ENCODE measurements at regions not wholly inside any gene's neighbourhood (a gene's known extent, or its start where the extent isn't known, plus 50 kb on each side); places are given as distances from the start of the nearest gene placed in this dataset.

DNA sequence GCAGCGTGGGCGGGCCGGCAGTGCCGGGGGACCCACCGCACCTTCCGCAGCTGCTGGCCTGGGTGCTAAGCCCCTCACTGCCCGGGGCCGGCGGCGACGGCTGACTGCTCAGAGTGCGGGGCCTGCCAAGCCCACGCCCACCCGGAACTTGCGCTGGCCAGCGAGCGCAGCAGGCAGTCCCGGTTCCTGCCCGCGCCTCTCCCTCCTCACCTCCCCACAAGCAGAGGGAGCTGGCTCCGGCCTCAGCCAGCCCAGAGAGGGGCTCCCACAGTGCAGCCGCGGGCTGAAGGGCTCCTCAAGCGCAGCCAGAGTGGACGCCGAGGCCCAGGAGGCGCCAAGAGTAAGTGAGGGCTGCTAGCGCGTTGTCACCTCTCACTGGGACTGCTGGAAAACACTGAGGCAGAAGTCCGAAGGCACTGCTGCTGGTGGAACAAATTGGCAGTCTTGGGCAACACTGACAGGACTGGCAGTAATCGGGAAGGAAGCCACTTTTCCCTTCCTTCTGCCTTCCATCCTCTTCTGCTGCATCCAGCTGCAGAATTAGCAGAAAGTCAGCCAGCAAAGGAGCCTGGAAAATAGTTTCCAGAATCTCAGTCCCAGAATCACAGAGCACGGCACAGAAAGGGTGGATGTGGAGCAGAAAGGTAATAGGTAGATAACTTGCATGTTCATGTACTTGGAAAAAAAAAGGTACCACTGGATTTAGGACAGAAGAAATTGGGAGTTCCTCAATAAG, 179.4 kb upstream of the FN1 start:
- no peak for DNase-seq

DNA sequence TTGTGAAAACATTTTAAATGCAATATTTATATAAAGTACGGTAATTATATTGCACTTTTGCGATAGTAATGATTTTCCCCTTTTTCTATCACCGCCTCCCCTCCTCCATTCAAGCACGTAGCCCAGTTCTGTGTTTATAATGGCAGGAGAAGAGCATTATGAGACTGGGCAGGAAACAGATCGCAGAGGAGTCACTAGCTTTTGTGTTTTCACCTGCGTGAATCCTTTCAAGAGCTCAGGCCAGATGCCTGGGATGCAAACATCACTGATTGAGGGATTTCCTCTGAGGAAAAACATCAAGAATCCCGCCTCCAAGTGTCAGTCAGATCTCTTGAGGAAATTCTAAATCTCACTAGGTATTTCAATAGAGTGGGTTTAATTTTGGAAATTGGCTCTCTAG, 178.4 kb upstream of the FN1 start:
- no peak for DNase-seq

DNA sequence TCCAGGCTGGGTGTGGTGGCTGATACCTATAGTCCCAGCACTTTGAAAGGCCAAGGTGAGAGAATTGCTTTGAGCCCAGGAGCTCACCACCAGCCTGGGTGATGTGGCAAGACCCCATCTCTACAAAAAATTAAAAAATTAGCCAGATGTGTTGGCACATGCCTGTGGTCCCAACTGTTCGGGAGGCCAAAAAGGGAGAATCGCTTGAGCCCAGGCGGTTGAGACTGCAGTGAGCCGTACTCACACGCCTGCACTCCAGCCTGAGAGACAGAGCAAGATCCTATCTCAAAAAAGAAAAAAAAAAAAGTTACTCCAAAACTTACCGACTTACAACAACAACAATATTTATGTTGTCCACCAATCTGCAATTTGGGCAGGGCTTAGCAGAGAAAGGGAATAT, 178.0 kb upstream of the FN1 start:
- DNase-seq = no peak

DNA sequence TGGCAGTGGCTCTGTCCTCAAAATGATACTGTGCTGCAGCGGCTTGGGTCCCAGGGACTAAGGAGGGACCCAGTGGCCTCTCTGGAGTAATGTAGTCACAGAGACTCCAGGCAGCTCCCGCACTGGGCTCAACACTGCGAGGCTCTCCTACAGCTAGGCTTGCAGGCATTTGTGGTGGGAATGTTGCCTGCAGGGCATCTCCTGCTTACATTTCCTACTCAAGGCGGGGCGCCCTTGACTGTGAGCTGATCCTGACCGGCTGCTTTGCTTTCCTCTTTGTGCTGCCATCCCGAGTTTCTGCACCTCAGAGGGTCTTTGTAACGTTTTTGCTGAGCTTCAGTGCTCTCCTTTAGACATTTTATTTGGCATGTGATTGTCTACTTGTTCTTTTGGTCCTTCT, 177.4 kb upstream of the FN1 start:
- DNase-seq = no peak

DNA sequence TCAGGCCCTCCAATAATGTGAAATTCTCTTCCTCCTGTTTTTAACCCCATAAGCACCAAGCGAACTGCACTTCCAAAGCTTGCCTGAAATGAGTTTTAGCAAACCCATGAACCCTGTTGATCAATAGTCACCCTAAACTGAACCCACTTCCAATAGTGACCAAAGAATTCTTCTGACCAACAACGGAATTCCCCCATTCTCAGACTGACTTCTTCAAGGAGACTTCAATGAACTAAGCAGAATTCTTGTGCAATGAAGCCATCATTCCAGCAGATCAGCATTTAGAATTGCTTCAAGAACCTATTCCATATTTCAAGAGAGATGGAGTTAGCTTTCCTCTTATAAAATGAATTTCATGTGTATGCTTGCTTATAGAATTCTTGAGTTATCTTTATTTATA, 176.9 kb upstream of the FN1 start:
- DNase-seq = no peak

DNA sequence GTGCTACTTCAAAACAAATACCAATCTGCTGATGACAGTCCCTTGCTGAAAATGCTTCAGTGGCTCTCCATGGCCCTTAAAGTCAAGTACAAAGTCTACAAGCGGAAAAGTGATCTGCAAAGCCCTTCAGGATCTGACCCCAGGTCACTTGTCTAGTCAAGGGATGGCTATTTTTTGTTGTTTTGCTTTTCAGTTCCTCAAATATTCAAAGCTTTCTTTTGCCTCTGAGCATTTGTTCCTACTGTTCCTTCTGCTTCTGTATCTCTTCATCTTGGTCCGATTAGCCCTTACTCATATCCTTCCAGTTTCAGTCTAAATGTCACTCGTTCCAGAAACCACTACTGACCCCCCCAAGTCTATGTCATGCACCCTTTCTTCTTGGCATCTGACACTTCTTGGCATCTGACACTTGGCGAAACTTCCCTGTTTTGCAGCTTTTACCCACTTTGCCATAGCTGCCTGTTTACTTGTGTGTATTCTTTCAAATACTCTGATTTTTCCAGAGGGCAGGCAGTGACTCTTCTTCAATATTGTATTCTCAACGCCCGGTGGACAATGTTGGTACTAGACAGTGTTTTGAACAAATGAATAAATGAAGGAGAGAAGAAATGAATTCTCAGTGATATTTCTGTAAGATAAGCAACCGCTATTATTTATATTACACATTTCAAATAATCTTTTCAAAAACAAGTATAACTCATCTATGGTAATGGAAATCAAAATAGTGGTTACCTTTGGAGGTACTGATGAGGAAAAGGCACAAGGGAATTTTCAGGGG, 175.9 kb upstream of the FN1 start:
- no peak for DNase-seq

DNA sequence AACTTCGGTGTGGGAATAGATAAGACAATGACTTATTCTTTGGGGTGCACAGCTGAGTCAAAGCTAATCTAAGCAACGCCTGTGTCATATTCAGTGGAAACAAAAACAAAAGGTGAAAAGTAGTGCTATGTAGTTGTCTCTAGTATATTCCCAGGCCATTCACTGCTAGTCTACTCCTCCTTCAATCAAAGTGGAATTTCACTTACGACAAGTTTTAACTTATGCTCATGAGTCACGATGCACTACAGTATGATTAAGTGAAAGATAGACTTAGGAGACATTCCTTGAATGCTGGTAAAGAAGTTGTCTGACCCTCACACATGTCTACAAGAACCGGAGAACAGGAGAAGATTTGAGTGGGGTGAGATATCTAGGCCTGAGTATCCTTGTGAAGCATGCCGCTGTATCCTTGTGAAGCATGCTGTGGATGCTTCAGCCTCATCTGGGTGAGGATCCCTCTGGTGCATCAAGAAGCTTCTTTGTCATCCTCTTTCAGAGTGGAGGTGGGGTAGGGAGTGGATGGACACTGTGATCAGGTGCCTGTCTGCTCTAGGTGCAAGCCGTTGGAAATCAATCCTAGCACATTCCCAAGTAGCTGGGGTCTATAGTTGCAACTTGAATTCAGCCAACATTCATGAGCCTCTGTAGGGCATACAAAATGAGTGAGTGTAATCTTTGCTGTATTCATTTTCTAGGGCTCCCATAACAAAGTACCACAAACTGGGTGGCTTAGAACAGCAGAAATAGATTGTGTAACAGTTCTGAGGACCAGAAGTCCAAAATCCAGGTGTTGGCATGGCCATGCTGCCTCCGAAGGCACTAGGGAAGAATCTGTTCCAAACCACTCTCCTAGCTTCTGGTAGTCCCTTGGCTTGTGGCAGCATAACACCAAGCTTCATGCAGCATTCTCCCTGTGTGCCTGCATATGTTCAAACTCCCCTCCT, 173.5 kb upstream of the FN1 start:
- DNase-seq = no peak

DNA sequence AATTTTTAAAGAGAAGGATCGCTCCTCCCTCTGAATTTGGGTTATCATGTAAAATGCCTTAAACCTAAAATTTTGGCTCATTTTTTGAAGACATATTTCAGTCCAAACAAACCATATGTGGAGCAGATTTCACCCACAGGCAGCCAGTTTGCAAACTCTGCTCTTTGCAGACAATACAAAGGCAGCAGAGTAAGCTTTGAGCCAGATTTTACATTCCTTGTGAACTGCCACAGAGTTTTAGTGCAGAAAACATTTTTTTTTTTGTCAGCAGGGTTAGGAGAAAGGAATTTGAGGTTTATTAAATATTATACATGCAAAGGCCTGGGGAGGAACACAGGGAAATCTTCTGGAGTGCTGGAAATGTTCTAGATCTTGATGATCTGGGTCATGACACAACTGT, 171.9 kb upstream of the FN1 start:
- no peak for DNase-seq

DNA sequence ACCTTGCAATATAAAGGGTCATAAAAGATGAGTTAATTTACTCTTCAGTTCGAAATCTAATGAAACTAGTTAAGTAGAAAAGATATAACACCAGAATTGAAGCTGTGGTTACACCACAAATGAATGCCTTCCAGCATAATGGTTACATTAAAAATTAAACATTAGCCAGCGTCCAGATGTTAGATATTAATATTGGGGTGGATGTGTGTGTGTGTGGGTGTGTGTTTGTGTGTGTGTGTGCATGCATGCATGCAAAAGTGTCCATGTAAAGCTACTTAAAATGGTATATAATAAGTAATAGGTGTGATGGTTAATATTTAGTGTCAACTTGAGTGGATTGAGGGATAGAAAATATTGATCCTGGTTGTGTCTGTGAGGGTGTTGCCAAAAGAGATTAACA, 170.4 kb upstream of the FN1 start:
- DNase-seq = no peak

DNA sequence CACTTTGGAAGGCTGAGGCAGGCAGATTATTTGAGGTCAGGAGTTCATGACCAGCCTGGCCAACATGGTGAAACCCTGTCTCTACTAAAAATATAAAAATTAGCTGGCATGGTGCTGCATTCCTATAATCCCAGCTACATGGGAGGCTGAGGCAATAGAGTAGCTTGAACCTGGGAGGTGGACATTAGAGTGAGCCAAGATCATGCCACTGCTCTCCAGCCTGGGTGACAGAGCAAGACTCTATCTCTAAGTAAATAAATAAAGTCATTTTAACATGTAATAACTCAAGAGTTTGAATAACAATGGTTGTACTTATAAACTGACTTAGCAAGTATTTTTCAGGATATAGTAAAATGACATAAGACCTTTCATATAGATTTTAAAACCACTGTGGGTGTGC, 169.3 kb upstream of the FN1 start:
- no peak for DNase-seq

DNA sequence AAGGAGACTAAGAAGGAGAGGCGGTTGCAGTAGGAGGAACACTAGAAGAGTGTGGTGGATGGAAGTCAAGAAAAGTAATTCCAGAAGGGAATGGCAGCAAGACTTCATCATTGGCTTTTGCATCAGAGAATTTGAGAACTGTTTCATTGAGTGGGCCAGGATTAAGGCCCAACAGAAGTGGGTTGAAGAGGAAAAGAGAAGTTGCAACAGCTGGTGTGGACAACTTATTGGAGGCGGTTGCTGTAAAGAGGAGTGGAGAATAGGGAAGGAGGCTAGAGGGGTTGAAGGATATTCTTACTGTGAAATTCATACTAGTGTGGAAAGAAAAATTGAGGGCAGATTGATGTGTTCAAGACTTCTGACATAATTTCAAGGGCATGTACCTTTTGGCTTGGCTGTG, 168.7 kb upstream of the FN1 start:
- DNase-seq = no peak

DNA sequence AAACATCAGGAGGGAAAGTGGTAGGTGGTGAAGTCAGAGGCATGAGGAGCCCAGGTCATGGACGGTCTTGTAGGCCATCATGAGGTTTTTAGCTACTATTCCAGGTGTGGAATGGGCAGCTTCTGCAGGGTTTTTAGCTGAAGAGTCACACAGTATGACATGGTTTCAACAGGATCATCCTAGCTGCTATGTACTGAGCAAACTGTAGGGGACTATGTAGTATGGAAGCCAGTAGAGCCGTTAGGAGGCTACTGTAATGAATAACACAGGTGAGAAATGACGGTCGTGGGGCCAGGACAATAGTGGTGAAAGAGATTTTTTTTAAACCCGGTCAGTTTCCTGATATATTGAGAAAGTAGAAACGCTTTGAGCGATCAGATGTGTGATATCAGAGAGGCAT, 167.6 kb upstream of the FN1 start:
- no peak for DNase-seq

DNA sequence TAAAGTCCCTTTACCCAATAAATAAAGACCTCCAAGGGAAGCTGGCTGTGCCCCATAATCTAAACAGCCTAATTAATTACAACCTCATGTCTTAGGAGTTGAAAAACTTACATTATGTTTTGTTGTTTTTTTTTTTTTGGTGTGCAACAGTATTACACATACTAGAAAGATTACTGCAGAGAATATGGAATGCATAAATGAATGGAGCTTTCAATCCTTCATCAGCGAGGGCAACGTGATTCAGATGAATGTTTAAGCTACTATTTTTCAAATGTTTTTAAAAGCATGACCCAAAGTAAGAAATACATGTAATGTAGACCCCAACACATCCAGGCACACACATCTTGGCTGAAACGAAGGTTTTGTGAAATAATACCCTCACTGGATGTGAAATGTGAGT, 167.1 kb upstream of the FN1 start:
- DNase-seq = no peak

DNA sequence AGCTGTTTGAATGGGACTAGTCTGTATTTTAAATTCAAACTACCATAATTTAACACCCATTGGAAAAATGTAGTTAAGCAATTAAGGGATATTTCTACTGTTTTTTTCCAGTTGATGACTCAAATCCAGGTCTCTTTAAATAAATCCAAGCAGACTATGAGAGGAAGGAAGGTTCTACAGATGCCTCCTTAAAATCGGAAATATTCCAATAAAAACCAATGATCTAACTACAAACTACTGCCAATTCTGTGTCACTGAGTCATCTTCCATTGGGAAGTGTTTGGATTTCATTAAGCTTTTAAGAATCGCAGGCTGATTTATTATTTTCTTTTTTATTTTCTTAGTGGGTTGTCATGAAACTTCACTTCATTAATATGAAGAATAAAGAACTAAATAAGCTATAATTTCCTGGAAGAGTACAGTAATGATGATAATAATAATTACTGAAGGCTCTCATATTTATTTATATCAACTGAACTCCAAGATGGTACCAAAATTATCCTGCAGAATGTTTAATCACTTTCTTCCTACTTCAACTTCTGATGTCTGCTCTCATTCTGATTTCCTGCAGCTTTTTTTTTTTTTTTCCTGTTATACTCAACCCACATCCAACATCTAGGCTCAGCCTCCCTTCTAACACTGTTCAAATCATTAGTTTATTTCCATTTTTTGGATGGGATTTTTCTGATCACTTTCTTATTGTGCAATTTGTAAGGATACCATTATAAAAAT, 166.3 kb upstream of the FN1 start:
- DNase-seq = no peak

DNA sequence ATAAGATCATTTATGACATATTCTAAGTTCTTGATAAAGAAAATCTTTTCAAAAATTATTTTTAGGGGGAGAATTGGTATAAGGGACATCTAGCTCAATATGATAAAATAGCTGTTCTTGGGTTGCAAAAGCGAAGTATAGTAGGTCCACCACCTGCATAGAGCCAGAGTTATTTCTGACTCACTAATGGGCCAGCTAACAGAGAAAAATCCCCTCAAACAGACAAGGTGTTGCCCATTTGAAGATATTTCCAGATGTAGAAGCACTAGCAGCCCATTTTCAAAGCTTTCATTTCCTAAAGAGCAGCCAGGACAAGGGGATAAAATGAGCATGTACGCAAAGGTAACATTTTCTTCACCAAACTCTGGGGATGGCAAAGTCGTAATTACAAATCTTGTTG, 165.7 kb upstream of the FN1 start:
- no peak for DNase-seq

DNA sequence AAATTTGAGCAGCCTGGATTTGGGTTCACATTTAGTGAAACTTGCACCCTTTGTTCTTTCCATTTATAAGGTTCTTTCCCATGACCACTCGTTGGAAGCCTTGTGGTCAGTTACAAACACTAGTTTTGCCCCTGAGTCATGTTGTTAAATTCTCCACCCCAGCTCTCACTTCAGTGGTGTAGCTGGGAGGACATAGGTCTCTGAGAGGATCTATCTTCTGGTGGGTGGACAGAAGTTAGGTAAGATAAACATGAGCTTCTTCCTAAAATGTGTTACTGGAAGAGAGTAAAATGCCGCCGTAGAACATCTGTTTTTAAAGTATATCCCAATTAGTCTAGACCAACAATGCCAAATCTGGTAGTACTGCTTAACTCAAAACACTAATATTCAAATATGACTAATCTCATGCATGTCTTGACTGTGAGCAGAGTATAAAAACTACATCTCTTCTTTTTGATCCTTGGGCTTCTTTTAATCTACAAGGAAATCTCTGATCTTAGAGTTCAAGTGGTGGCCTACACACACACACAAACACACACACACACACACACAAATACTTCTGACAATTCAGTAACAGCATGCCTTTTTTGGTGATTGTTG, 162.6 kb upstream of the FN1 start:
- DNase-seq = no peak

DNA sequence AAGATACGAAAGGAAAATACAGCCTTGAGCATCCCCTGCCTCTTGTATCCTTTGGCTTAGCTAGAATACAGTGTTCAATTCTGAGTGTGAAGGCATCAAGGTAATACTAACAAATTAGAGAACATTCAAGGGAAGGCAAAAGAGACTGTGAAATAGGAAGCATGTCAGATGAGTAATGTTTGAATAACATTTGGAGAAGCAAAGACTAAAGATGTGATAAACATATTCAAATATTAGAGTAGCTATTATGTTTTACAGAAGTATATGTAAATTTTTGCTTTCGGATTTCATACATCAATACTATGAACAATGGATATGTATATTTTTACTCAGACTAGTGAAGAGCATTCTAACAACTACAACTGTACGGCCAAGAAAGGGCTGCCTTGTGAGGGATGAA, 161.7 kb upstream of the FN1 start:
- no peak for DNase-seq

DNA sequence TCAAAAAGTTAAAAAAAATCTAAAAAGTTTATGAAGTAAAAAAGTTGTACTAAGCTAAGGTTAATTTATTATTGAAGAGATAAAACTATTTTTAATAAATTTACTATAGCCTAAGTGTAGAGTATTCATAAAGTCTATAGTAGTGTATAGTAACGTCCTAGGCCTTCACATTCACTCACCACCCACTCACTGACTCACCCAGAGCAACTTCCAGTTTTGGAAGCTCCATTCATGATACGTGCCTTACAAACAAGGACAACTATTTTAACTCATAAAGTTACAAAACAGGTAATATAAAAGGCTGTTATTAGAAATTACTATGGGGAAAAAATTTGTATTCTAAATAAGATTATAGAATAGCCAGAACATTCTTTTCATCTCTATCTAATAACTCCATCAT, 158.9 kb upstream of the FN1 start:
- no peak for DNase-seq

DNA sequence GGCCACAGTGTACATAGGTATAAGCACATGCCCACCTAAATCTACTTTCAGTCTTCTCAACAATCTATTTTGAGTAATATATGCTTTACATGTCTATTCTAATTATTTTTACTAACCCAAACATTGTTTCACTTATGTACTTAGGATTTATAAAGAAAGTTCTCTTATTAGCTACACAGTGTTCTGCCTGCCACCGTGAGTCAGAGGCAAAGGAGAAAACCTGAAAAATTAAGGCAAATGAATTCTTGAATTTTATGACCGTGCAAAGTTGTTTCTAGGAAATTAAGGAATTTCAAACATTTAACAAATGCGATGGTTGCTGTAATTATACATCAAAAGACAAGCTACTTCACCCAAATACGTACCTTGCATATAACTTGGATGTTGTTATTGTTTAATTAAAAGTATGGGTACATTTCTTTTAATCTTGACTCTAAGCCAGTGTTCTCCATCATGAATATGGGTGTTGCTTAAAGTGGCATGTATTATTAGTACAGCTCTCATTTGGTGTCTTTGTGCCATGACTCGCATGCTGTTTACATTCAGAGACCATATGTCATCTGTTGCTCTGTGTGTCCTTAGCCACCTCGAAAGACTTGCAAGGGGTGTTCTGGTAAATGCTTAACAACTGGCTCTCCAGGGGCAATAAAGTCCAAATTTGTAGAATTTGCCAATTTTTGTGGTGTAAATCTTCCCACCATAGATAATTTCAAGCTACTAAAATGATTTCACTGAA, 154.3 kb upstream of the FN1 start:
- DNase-seq = no peak

DNA sequence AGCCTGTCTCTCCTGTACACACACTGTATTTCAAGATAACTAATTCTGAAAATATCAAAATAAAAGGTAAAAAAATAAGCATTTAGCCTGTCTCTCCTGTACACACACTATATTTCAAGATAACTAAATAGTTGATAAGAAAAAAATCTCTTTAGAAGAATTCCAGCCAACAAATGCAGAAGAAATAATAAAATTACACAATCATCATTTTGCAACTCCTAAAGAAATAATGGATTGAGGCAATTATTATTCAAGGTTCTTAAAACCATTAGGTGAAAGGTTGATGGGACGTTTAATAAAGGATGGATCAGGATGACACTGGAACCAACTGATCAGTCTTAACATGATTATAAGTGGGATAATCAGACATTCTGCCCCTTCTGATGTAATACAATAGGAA, 148.0 kb upstream of the FN1 start:
- no peak for DNase-seq

DNA sequence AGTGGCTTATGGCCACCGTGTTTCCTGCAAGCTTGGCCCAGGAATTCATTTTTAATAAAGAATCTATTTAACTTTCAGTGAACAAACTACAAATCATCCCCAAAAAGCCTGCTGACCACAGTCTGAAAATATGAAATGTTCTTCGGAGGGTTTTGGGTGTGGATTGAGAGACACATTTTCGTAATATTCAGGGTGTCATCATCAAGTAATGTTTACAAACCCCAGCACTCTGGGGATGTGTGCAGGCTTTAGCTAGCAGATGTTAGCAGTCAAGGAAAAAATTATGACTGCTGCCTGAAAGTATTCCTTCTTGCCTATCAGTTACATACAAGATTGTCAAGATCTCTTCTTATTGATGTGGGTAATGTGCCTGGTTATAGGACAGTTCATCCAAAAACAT, 143.9 kb upstream of the FN1 start:
- DNase-seq = peak; percentile 52

DNA sequence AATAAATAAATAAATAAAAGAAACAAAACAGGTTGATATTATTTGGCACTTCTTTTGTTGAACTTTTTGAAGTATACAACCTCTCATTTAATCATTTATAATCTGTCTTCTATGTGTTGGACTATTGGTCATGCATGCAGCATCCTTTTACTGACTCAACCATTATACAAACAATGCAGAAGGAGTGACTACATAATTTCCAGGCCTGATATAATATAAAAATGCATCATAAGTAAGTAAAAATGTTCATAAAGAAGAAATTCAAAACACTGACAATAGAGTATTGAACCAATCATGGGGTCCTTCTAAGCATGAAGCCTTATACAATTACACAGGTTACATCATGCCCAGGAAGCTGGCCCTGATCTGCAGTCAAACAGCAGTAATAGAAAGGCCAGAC, 141.5 kb upstream of the FN1 start:
- DNase-seq = no peak
